Hepatocyte (in vitro differentiated cells): ENCODE measurements at regions not wholly inside any gene's neighbourhood (a gene's known extent, or its start where the extent isn't known, plus 50 kb on each side); places are given as distances from the start of the nearest gene placed in this dataset.
"Not testable (repeated sequence)": the region's sequence is repeated elsewhere in the genome, so short reads cannot be mapped to it uniquely, and the experiment has no call there.

Experiments
- CTCF ChIP-seq: fragments of 200-600 bp; sonication (generic); IDR thresholded peaks from 2 replicates; pipeline ENCODE4 v1.5.1; 2016; ENCODE audit warnings: antibody characterized with exemption, mild to moderate bottlenecking; ENCODE audit not compliant: poor library complexity
- EZH2 ChIP-seq: fragments of 200-600 bp; sonication (generic); IDR thresholded peaks from 2 replicates; pipeline ENCODE4 v1.6.1; 2016; ENCODE audit warnings: antibody characterized with exemption, mild to moderate bottlenecking, borderline replicate concordance

GRCh38 chr20:30959208-30959607, 298.3 kb upstream of the DEFB115 start:
- not testable (repeated sequence) for TF ChIP-seq CTCF, EZH2
